ENCODE measurements at regions not wholly inside any gene's neighbourhood (a gene's known extent, or its start where the extent isn't known, plus 50 kb on each side); places are given as distances from the start of the nearest gene placed in this dataset.

- DNase-seq, result no peak
Measured at GRCh38 chr6:14681699-14682487, 564.0 kb upstream of the JARID2 start.

GRCh38 chr6:14682812-14683211 is 563.1 kb upstream of the JARID2 start:
- DNase-seq, result no peak

DNA sequence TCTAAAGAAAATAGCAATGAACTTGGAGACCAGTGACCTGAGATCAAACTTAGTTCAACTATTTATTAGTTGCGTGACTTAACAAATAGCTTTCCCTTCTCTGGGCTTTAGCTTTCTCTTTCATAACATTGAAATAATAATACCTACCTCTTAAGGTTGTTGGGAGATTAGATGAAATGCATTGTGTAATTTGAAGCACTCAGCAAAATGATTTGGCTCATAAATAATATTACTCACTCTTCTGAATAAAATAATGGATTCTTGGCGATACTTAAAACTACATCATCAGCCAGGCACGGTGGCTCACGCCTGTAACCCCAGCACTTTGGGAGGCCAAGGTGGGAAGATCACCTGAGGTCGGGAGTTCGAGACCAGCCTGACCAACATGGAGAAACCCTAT is 556.2 kb upstream of the JARID2 start:
- no peak for DNase-seq

- no peak for DNase-seq
Measured at GRCh38 chr6:14690120-14691056, 555.5 kb upstream of the JARID2 start.

DNA sequence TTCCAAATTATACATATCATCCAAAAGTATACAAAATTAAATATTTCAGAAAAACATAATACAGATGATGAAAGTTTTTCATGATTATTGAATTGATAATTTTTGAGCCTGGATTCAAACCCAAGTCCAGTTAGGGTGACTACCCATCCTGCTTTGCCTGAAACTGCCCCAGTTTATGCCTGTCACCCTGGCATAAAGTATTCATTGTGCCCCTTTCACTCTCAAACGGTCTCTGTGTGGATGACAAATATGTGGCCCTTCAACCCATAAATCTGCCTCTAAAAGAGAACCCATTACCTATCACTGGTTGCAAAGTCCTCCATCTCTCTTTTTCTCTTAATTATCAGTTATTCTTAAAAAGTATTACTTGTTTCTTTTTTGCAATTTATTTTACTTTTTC is 553.7 kb upstream of the JARID2 start:
- no peak for DNase-seq

- DNase-seq, result no peak
Measured at GRCh38 chr6:14693301-14694192, 552.3 kb upstream of the JARID2 start.

DNA sequence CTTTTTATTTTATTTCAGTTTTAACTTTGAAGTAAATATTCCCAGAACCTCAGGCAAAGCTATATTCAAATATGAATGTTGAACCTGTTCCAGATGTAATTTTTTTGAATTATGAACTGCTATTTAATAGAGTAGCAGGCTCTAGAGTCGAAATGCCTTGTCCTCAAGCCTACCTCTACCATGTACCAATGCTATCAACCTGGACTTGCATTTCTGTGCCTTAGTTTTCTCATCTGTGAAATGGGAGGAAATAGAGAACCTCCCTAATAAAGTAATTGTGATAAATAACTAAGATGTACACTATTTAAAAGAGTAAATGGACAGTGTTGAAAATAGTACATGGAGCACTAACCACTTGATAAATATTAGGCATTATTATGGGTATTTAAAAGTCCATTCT is 551.6 kb upstream of the JARID2 start:
- DNase-seq, result no peak

GRCh38 chr6:14695579-14695978 is 550.3 kb upstream of the JARID2 start:
- DNase-seq, result no peak

- no peak for DNase-seq
Measured at GRCh38 chr6:14696367-14696766, 549.5 kb upstream of the JARID2 start.

DNA sequence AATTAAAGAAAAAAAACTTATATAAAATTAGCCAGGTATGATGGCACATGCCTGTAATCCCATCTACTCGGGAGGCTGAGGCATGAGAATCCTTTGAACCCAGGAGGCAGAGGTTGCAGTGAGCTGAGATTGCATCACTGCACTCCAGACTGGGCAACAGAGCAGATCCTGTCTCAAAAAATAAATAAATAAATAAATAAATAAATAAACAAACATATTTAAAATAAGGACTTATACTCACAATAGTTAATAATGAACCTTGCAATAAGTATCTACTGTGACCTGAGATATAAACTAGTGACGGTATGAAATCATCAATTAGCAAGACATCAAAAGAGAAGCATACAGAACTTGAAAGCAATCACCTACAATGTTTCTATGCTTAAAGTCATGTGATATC is 548.4 kb upstream of the JARID2 start:
- DNase-seq, result no peak

- no peak for DNase-seq
Measured at GRCh38 chr6:14699803-14700601, 545.9 kb upstream of the JARID2 start.

- DNase-seq, result no peak
Measured at GRCh38 chr6:14701946-14702345, 543.9 kb upstream of the JARID2 start.

DNA sequence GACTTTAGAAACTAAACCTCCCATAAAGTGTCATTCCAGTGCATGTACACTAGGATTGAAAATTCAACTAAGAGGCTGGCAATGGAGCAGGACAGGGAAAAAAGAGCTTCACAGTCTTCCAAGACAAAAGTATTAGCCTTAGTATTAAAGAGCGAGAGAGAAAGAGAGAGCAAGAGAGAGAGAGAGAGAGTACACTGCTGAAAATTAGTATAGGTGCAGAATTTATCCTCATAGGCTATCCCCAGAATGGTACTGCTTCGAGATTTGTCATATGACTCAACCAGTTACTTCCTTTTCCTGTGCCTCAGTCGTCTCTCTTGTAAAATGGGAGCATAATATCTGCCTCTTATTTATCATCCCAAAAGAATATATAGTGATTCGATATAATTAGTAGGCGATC is 543.2 kb upstream of the JARID2 start:
- DNase-seq, result no peak

GRCh38 chr6:14703586-14703985 is 542.3 kb upstream of the JARID2 start:
- no peak for DNase-seq

DNA sequence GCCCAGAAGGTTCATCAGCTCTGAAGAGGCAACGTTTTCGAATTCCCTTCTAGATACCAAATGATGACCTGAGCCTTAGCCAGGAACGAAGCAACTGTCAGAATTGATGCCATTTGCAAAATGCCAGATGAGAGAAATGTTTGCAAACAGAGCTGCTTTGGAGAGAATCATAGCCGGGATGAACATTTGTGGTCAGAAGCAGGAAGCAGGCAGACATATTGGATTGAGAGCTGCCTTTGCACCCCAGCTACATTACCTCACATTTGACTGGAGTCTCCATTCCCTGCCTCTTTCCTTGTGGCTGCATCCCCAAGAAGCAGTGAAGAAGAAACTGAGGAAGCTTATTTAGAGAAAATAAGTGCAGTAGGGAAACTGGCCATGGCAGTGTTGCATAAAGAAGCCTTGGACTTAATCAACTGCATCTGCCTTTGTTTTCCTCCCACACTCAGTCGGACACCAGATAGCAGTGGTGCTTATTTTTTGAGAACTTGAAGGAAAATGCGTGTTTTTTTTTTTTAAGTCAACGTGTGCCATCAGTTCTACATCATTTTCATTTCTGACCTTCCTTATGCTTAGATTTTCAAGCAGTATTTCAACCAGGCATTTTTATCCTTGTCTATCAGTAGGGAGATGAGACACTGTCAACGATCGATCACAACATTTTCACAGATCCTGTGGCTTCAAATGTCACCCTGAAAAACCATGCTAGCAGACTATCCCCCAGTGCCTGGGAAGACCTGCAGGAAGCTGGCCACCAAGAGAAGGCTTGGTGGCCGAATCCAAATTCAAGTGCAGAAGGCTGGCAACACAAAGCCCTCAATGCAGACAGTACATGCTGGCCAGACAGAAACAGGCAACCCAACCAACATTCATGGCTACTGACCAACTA is 541.2 kb upstream of the JARID2 start:
- DNase-seq, result no peak

DNA sequence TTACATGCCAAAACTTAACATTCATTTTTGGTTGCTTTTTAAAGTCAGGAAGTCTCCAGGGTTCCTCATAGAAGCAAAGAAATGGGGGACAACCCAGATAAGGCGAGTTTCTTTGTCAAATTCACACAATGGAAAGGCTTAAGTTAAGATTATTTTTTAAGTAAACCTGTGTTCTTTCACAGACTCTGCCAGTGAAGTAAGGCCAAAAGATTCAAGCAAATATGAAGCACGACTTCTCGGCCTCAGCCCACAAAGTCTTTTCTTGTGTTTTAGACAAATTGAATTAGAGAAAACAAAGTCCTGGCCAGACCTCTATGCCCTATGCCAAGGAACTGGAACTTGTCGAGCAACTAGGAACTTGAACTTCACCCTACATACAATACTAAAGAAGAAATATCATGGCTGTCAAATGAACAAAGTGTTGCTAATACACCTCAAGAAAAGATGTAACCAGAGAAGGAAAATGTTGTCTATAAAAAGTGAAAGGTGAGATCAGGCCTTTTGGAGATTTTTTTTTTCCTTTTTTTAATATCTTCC is 540.0 kb upstream of the JARID2 start:
- no peak for DNase-seq

- peak; percentile 64 to 73 for DNase-seq
Measured at GRCh38 chr6:14706378-14706929, 539.4 kb upstream of the JARID2 start.

- no peak for DNase-seq
Measured at GRCh38 chr6:14707276-14707675, 538.6 kb upstream of the JARID2 start.

- no peak for DNase-seq
Measured at GRCh38 chr6:14707971-14708465, 537.9 kb upstream of the JARID2 start.

GRCh38 chr6:14709066-14709670 is 536.7 kb upstream of the JARID2 start:
- no peak for DNase-seq

All from activated CD4-positive, alpha-beta T cell treated with anti-CD3 and anti-CD28 coated beads for 4 hours (primary cell).